ENCODE measurements at regions not wholly inside any gene's neighbourhood (a gene's known extent, or its start where the extent isn't known, plus 50 kb on each side); places are given as distances from the start of the nearest gene placed in this dataset.

- POLR2A ChIA-PET, result no interaction called here
- DNase-seq (ENCODE audit: extremely low spot score), result no peak
- TF ChIP-seq CTBP1 (IDR thresholded peaks at IDR 0.05; ENCODE audit: borderline replicate concordance) (no peak), NFRKB (IDR thresholded peaks at IDR 0.05) (no peak), SUZ12 (IDR thresholded peaks at IDR 0.05) (no peak), L3MBTL2 (conservative IDR thresholded peaks at IDR 0.05) (no peak), HDGF (IDR thresholded peaks at IDR 0.05; ENCODE audit: borderline replicate concordance) (no peak), BHLHE40 (IDR thresholded peaks at IDR 0.05; ENCODE audit: borderline replicate concordance) (no peak), ELF4 (IDR thresholded peaks at IDR 0.05) (no peak), LEF1 (IDR thresholded peaks at IDR 0.05; ENCODE audit: borderline replicate concordance) (no peak), ZNF384 (IDR thresholded peaks at IDR 0.05) (no peak), PKNOX1 (IDR thresholded peaks at IDR 0.05) (no peak), FOXA1 (IDR thresholded peaks at IDR 0.05) (no peak), ARNT (IDR thresholded peaks at IDR 0.05) (no peak), SP1 (IDR thresholded peaks at IDR 0.05) (no peak), TARDBP (IDR thresholded peaks at IDR 0.05) (no peak), FOXK2 (IDR thresholded peaks at IDR 0.05) (no peak), FOXM1 (IDR thresholded peaks at IDR 0.05; ENCODE audit: borderline replicate concordance) (no peak)
- CTCF ChIA-PET, result no interaction called here
These were observed 68.3 kb downstream of the CHST1 start for GRCh38 chr11:45597097-45597496.

GRCh38 chr11:45596571-45596970 is 68.9 kb downstream of the CHST1 start:
- DNase-seq (ENCODE audit: extremely low spot score), result no peak
- CTCF ChIA-PET, result interaction anchor here (0.6 kb wide), 1 partner anchor 224 kb away, joined by 4 read pairs; no protein-coding TSS in a partner anchor
- TF ChIP-seq FOXM1 (IDR thresholded peaks at IDR 0.05; ENCODE audit: borderline replicate concordance) (no peak), CTBP1 (IDR thresholded peaks at IDR 0.05; ENCODE audit: borderline replicate concordance) (no peak)
- POLR2A ChIA-PET, result no interaction called here

DNA sequence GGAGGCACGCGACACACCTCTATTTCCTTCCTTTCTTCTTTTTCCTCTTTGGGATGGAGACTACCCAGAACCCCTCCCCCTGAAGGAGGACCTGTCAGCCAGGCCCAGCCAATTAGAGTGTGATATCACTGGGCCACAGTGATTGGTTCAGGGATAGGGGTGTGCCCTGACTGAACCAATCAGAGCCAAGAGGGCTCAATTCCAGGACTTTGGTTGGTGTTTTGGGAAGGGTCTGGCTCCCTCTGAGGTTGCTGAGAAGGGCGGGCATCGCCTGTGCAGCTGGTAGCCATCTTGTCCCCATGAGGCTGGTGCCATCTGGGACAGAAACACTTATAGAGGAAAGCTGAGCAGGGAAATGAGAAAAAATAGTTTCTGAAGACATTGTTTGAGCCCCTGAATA is 71.4 kb downstream of the CHST1 start:
- TF ChIP-seq L3MBTL2 (conservative IDR thresholded peaks at IDR 0.05), result no peak
- TF ChIP-seq FOXM1 (IDR thresholded peaks at IDR 0.05; ENCODE audit: borderline replicate concordance), result no peak
- TF ChIP-seq SUZ12 (IDR thresholded peaks at IDR 0.05), result no peak
- TF ChIP-seq CTBP1 (IDR thresholded peaks at IDR 0.05; ENCODE audit: borderline replicate concordance), result no peak
- TF ChIP-seq SP1 (IDR thresholded peaks at IDR 0.05), result no peak

GRCh38 chr11:45592636-45593035 is 72.8 kb downstream of the CHST1 start:
- TF ChIP-seq SUZ12 (IDR thresholded peaks at IDR 0.05) (no peak), SP1 (IDR thresholded peaks at IDR 0.05) (no peak), CTBP1 (IDR thresholded peaks at IDR 0.05; ENCODE audit: borderline replicate concordance) (no peak), BHLHE40 (IDR thresholded peaks at IDR 0.05; ENCODE audit: borderline replicate concordance) (no peak), HDGF (IDR thresholded peaks at IDR 0.05; ENCODE audit: borderline replicate concordance) (no peak), FOXK2 (IDR thresholded peaks at IDR 0.05) (no peak), ZNF384 (IDR thresholded peaks at IDR 0.05) (no peak), FOXA1 (IDR thresholded peaks at IDR 0.05) (no peak), NFRKB (IDR thresholded peaks at IDR 0.05) (no peak), TARDBP (IDR thresholded peaks at IDR 0.05) (no peak), LEF1 (IDR thresholded peaks at IDR 0.05; ENCODE audit: borderline replicate concordance) (no peak), PKNOX1 (IDR thresholded peaks at IDR 0.05) (no peak)
- DNase-seq (ENCODE audit: extremely low spot score), result no peak
- ChIA-PET POLR2A (no interaction called here), CTCF (no interaction called here)

More for the DNA sequence above, 71.4 kb downstream of the CHST1 start:
- CTCF ChIA-PET, result interaction anchor here (0.6 kb wide), 1 partner anchor 185 kb away, joined by 3 read pairs; no protein-coding TSS in a partner anchor
- DNase-seq (ENCODE audit: extremely low spot score), result peak; percentile 17
- POLR2A ChIA-PET, result no interaction called here

DNA sequence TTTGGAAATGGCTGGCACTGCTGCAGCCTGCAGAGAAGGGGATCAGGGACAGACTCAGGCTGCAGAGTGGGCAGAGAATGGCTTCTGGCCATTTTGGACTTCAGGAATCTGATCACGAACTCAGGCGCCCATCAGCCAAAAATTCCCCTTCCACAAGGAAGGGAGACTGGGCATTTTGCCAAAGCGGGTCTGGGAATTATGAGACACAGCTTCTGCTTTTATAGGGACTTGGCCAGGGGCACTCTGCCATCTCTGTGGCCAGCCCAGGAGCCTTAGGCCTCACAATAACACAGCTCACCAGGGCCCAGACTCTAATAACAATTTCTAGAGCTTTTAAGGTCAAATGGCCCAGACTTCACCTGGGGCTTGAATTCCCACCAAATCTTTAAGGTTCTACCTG is 74.7 kb downstream of the CHST1 start:
- CTCF ChIA-PET, result interaction anchor here (1.0 kb wide), 1 partner anchor 220 kb away, joined by 3 read pairs; no protein-coding TSS in a partner anchor

DNA sequence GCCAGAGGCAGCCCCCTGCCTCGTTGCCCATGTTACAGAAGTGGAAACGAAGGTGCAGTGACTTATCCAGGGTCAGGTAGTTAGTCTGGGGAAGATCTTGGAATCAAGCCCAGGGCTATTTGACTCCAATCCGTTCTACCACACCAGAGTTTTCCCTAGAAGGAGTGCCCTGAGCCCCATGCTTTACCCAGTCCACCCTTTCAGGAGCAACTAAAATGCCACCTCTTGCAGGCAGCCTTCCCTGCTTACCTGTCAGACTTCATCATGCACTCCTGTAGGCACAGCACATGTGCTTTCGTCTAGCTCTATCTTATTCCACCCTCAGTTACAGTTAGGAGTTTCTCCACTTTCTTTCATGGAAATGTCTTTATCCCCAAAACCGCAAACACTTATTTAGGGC is 80.2 kb downstream of the CHST1 start:
- DNase-seq (ENCODE audit: extremely low spot score), result no peak
- ChIA-PET POLR2A (no interaction called here), CTCF (no interaction called here)
- TF ChIP-seq NFRKB (IDR thresholded peaks at IDR 0.05) (no peak), FOXK2 (IDR thresholded peaks at IDR 0.05) (no peak), L3MBTL2 (conservative IDR thresholded peaks at IDR 0.05) (no peak)

More for the DNA sequence above, 74.7 kb downstream of the CHST1 start:
- POLR2A ChIA-PET, result no interaction called here
- TF ChIP-seq LEF1 (IDR thresholded peaks at IDR 0.05; ENCODE audit: borderline replicate concordance) (no peak), HDGF (IDR thresholded peaks at IDR 0.05; ENCODE audit: borderline replicate concordance) (no peak), FOXM1 (IDR thresholded peaks at IDR 0.05; ENCODE audit: borderline replicate concordance) (no peak), BHLHE40 (IDR thresholded peaks at IDR 0.05; ENCODE audit: borderline replicate concordance) (no peak), SUZ12 (IDR thresholded peaks at IDR 0.05) (no peak), SP1 (IDR thresholded peaks at IDR 0.05) (no peak), CTBP1 (IDR thresholded peaks at IDR 0.05; ENCODE audit: borderline replicate concordance) (no peak), PKNOX1 (IDR thresholded peaks at IDR 0.05) (no peak), NFRKB (IDR thresholded peaks at IDR 0.05) (no peak), TARDBP (IDR thresholded peaks at IDR 0.05) (no peak), L3MBTL2 (conservative IDR thresholded peaks at IDR 0.05) (no peak), ZNF384 (IDR thresholded peaks at IDR 0.05) (no peak), FOXA1 (IDR thresholded peaks at IDR 0.05) (no peak)
- DNase-seq (ENCODE audit: extremely low spot score), result no peak

- DNase-seq (ENCODE audit: extremely low spot score), result no peak
- TF ChIP-seq SP1 (IDR thresholded peaks at IDR 0.05) (no peak), BHLHE40 (IDR thresholded peaks at IDR 0.05; ENCODE audit: borderline replicate concordance) (no peak), ZNF384 (IDR thresholded peaks at IDR 0.05) (no peak), PKNOX1 (IDR thresholded peaks at IDR 0.05) (no peak), ARNT (IDR thresholded peaks at IDR 0.05) (no peak), ELF4 (IDR thresholded peaks at IDR 0.05) (no peak), HDGF (IDR thresholded peaks at IDR 0.05; ENCODE audit: borderline replicate concordance) (no peak), LEF1 (IDR thresholded peaks at IDR 0.05; ENCODE audit: borderline replicate concordance) (no peak), CTBP1 (IDR thresholded peaks at IDR 0.05; ENCODE audit: borderline replicate concordance) (no peak), FOXM1 (IDR thresholded peaks at IDR 0.05; ENCODE audit: borderline replicate concordance) (no peak), L3MBTL2 (conservative IDR thresholded peaks at IDR 0.05) (no peak), TARDBP (IDR thresholded peaks at IDR 0.05) (no peak), NFRKB (IDR thresholded peaks at IDR 0.05) (no peak), FOXA1 (IDR thresholded peaks at IDR 0.05) (no peak), SUZ12 (IDR thresholded peaks at IDR 0.05) (no peak), FOXK2 (IDR thresholded peaks at IDR 0.05) (no peak)
- POLR2A ChIA-PET, result no interaction called here
- CTCF ChIA-PET, result no interaction called here
These were observed 81.3 kb downstream of the CHST1 start for GRCh38 chr11:45583981-45584566.
